ENCODE measurements at regions not wholly inside any gene's neighbourhood (a gene's known extent, or its start where the extent isn't known, plus 50 kb on each side); places are given as distances from the start of the nearest gene placed in this dataset.

GRCh38 chr11:91854780-91855179 lies 369.8 kb upstream of the FAT3 start:
- DNase-seq = no peak

GRCh38 chr11:91854171-91854570 lies 370.4 kb upstream of the FAT3 start:
- no peak for DNase-seq

GRCh38 chr11:91851908-91852307 lies 372.7 kb upstream of the FAT3 start:
- DNase-seq = no peak

- peak; percentile 6 for DNase-seq
These were observed 373.9 kb upstream of the FAT3 start for GRCh38 chr11:91850533-91851275.

- DNase-seq = no peak
These were observed 374.6 kb upstream of the FAT3 start for GRCh38 chr11:91850021-91850420.

- no peak for DNase-seq
These were observed 378.0 kb upstream of the FAT3 start for GRCh38 chr11:91846649-91847048.

GRCh38 chr11:91846002-91846401 lies 378.6 kb upstream of the FAT3 start:
- DNase-seq = no peak

- DNase-seq = no peak
These were observed 383.9 kb upstream of the FAT3 start for GRCh38 chr11:91840640-91841240.

- DNase-seq = no peak
These were observed 386.9 kb upstream of the FAT3 start for GRCh38 chr11:91837411-91838330.

- no peak for DNase-seq
These were observed 389.5 kb upstream of the FAT3 start for GRCh38 chr11:91835051-91835560.

- no peak for DNase-seq
These were observed 395.7 kb upstream of the FAT3 start for GRCh38 chr11:91828901-91829300.

GRCh38 chr11:91825777-91826176 lies 398.8 kb upstream of the FAT3 start:
- DNase-seq = no peak

GRCh38 chr11:91823252-91823830 lies 401.3 kb upstream of the FAT3 start:
- no peak for DNase-seq

GRCh38 chr11:91822805-91823204 lies 401.8 kb upstream of the FAT3 start:
- no peak for DNase-seq

GRCh38 chr11:91820709-91821108 lies 403.9 kb upstream of the FAT3 start:
- DNase-seq = no peak

GRCh38 chr11:91819777-91820176 lies 404.8 kb upstream of the FAT3 start:
- DNase-seq = no peak

GRCh38 chr11:91819195-91819594 lies 405.4 kb upstream of the FAT3 start:
- no peak for DNase-seq

- no peak for DNase-seq
These were observed 406.6 kb upstream of the FAT3 start for GRCh38 chr11:91817996-91818395.

GRCh38 chr11:91813263-91813662 lies 411.4 kb upstream of the FAT3 start:
- no peak for DNase-seq

- no peak for DNase-seq
These were observed 413.7 kb upstream of the FAT3 start for GRCh38 chr11:91810871-91811270.

- no peak for DNase-seq
These were observed 419.3 kb upstream of the FAT3 start for GRCh38 chr11:91805293-91805692.

GRCh38 chr11:91804042-91804441 lies 420.6 kb upstream of the FAT3 start:
- no peak for DNase-seq

- DNase-seq = no peak
These were observed 422.1 kb upstream of the FAT3 start for GRCh38 chr11:91802475-91802874.

Measured in midbrain (tissue), 1 donor.